GM10266 (cell line): ENCODE measurements at regions not wholly inside any gene's neighbourhood (a gene's known extent, or its start where the extent isn't known, plus 50 kb on each side); places are given as distances from the start of the nearest gene placed in this dataset.

ENCODE experiments used
- DNase-seq: peaks from one replicate; pipeline ENCODE4 v3.0.0; 2012; ENCODE audit errors: extremely low spot score
- CTCF ChIP-seq: IDR thresholded peaks from 2 replicates; pipeline ENCODE4 v1.5.1; 2012; ENCODE audit warnings: mild to moderate bottlenecking, low read depth; ENCODE audit not compliant: control insufficient read depth, insufficient read depth; ENCODE audit errors: missing control alignments

GRCh38 chr1:65688215-65688566 is 104.5 kb upstream of the PDE4B start:
- DNase-seq = no peak
- no peak for TF ChIP-seq CTCF

GRCh38 chr1:65688848-65689247 is 103.8 kb upstream of the PDE4B start:
- DNase-seq = no peak
- no peak for TF ChIP-seq CTCF

- no peak for DNase-seq
- TF ChIP-seq CTCF = no peak
Measured at GRCh38 chr1:65691152-65691900, 101.4 kb upstream of the PDE4B start.

- no peak for TF ChIP-seq CTCF
- no peak for DNase-seq
Measured at GRCh38 chr1:65691972-65692371, 100.7 kb upstream of the PDE4B start.

GRCh38 chr1:65694126-65694525 is 98.6 kb upstream of the PDE4B start:
- DNase-seq = no peak
- no peak for TF ChIP-seq CTCF

GRCh38 chr1:65694933-65695332 is 97.8 kb upstream of the PDE4B start:
- TF ChIP-seq CTCF = no peak
- DNase-seq = no peak

GRCh38 chr1:65698590-65698989 is 94.1 kb upstream of the PDE4B start:
- no peak for TF ChIP-seq CTCF
- no peak for DNase-seq
